ENCODE measurements at regions not wholly inside any gene's neighbourhood (a gene's known extent, or its start where the extent isn't known, plus 50 kb on each side); places are given as distances from the start of the nearest gene placed in this dataset.

DNA sequence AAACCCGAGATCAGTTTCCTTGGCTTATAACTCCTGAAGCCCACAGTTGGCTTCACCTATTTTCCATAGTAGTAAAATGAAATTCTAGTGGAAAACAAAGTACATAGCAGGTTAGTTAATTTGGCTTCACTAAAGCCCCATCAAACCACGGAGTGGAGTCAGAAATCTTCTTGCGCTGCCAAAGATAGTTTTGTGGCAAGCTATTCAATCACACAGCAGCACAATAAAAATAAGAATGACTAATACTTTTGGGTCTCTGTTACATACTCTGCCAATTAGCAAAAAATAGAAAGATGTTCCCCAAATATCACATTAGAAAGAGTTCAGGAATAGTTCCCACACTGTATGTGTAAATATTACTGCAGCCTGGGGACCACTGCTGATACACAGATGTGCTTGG lies 175.2 kb upstream of the NOL4 start:
- TF ChIP-seq, protein P1, sequence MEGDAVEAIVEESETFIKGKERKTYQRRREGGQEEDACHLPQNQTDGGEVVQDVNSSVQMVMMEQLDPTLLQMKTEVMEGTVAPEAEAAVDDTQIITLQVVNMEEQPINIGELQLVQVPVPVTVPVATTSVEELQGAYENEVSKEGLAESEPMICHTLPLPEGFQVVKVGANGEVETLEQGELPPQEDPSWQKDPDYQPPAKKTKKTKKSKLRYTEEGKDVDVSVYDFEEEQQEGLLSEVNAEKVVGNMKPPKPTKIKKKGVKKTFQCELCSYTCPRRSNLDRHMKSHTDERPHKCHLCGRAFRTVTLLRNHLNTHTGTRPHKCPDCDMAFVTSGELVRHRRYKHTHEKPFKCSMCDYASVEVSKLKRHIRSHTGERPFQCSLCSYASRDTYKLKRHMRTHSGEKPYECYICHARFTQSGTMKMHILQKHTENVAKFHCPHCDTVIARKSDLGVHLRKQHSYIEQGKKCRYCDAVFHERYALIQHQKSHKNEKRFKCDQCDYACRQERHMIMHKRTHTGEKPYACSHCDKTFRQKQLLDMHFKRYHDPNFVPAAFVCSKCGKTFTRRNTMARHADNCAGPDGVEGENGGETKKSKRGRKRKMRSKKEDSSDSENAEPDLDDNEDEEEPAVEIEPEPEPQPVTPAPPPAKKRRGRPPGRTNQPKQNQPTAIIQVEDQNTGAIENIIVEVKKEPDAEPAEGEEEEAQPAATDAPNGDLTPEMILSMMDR (IDR thresholded peaks at IDR 0.05), result no peak
- TF ChIP-seq, protein P2, sequence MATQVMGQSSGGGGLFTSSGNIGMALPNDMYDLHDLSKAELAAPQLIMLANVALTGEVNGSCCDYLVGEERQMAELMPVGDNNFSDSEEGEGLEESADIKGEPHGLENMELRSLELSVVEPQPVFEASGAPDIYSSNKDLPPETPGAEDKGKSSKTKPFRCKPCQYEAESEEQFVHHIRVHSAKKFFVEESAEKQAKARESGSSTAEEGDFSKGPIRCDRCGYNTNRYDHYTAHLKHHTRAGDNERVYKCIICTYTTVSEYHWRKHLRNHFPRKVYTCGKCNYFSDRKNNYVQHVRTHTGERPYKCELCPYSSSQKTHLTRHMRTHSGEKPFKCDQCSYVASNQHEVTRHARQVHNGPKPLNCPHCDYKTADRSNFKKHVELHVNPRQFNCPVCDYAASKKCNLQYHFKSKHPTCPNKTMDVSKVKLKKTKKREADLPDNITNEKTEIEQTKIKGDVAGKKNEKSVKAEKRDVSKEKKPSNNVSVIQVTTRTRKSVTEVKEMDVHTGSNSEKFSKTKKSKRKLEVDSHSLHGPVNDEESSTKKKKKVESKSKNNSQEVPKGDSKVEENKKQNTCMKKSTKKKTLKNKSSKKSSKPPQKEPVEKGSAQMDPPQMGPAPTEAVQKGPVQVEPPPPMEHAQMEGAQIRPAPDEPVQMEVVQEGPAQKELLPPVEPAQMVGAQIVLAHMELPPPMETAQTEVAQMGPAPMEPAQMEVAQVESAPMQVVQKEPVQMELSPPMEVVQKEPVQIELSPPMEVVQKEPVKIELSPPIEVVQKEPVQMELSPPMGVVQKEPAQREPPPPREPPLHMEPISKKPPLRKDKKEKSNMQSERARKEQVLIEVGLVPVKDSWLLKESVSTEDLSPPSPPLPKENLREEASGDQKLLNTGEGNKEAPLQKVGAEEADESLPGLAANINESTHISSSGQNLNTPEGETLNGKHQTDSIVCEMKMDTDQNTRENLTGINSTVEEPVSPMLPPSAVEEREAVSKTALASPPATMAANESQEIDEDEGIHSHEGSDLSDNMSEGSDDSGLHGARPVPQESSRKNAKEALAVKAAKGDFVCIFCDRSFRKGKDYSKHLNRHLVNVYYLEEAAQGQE (IDR thresholded peaks at IDR 0.05; ENCODE audit: insufficient read depth in 1 of 2, low read depth in 2 of 2, low read length in 1 of 2), result no peak
- TF ChIP-seq SIN3A (IDR thresholded peaks at IDR 0.05; ENCODE audit: borderline replicate concordance, insufficient read depth, low read depth, low read length), result no peak

Data from Panc1 (cell line).